ENCODE measurements at regions not wholly inside any gene's neighbourhood (a gene's known extent, or its start where the extent isn't known, plus 50 kb on each side); places are given as distances from the start of the nearest gene placed in this dataset.

- TF ChIP-seq CTCF (IDR thresholded peaks at IDR 0.05; ENCODE audit: low read depth, low read length) (no peak), POLR2A (IDR thresholded peaks at IDR 0.05; ENCODE audit: extremely low read depth, insufficient read length) (no peak), MAX (IDR thresholded peaks at IDR 0.05; ENCODE audit: low read depth, low read length) (no peak), MYC (IDR thresholded peaks at IDR 0.05; ENCODE audit: low read depth, low read length) (no peak)
These were observed 842.4 kb upstream of the KLHL1 start for GRCh38 chr13:70950664-70951063.

Measured in NB4 (cell line).